ENCODE measurements at regions not wholly inside any gene's neighbourhood (a gene's known extent, or its start where the extent isn't known, plus 50 kb on each side); places are given as distances from the start of the nearest gene placed in this dataset.
A peak's percentile ranks its signal among the peaks of the same experiment; 100 is the strongest.

DNA sequence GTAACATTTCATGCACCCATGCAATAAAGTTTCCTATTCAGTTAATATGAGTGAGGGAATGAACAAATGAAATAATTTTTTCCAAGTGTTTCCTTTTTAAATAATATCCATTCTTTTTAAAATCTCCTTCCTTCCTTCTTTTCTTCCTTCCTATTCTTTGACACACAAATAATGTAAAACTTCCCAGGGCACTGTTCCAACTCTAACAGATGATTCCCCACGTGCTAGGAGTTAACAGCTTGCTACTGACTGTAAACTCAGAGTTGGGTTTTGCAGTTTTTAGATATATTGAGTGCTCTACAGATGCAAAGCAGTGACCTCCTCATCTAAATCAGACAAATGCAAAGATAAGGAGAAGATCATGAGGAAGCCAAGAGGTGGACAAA lies 54.0 kb upstream of the POU2F1 start:
- ATAC-seq, result peak; percentile 14
- peaks cover 17% of the 10 kb centered on the region for H3K4me1 ChIP-seq (ENCODE audit: low read depth)
- DNase-seq, result peak in 1 of 3 donors; percentile 83
- TF ChIP-seq, protein P1, sequence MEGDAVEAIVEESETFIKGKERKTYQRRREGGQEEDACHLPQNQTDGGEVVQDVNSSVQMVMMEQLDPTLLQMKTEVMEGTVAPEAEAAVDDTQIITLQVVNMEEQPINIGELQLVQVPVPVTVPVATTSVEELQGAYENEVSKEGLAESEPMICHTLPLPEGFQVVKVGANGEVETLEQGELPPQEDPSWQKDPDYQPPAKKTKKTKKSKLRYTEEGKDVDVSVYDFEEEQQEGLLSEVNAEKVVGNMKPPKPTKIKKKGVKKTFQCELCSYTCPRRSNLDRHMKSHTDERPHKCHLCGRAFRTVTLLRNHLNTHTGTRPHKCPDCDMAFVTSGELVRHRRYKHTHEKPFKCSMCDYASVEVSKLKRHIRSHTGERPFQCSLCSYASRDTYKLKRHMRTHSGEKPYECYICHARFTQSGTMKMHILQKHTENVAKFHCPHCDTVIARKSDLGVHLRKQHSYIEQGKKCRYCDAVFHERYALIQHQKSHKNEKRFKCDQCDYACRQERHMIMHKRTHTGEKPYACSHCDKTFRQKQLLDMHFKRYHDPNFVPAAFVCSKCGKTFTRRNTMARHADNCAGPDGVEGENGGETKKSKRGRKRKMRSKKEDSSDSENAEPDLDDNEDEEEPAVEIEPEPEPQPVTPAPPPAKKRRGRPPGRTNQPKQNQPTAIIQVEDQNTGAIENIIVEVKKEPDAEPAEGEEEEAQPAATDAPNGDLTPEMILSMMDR (IDR thresholded peaks at IDR 0.05), result no peak
- intact Hi-C loops (cut with DNase I, micrococcal nuclease), result no loop called here
- H3K36me3 ChIP-seq (ENCODE audit: low read depth), result no peaks in the 10 kb centered on the region
- no peaks in the 10 kb centered on the region for H3K9me3 ChIP-seq
- H3K4me3 ChIP-seq, result no peak overlapping the region

DNA sequence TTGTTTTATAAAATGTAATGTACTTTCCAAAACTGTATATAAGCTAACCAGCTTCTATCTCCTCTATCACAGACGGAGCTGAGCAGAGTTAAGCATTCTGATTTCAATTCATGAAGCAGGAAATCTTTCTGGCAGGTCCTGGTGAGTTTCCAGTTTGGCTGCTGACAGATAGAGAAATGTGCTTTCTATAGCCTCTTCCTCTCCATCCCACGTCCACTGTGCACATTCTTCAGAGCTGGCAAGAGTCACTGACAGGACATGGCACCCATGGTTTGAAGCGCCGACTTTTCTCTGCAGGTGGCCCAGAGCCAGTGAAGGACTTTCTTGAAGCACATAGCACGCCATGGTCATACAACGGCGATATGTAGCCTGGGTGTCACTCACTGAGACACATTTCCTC lies 52.3 kb upstream of the POU2F1 start:
- TF ChIP-seq, protein P1 (IDR thresholded peaks at IDR 0.05), result no peak
- intact Hi-C loops (cut with DNase I, micrococcal nuclease), result no loop called here
- Histone ChIP-seq H3K4me1 (ENCODE audit: low read depth) (peaks cover 11% of the 10 kb centered on the region), H3K4me3 (no peak overlapping the region), H3K9me3 (no peaks in the 10 kb centered on the region), H3K36me3 (ENCODE audit: low read depth) (no peaks in the 10 kb centered on the region)
- no peak for DNase-seq
- ATAC-seq, result no peak

DNA sequence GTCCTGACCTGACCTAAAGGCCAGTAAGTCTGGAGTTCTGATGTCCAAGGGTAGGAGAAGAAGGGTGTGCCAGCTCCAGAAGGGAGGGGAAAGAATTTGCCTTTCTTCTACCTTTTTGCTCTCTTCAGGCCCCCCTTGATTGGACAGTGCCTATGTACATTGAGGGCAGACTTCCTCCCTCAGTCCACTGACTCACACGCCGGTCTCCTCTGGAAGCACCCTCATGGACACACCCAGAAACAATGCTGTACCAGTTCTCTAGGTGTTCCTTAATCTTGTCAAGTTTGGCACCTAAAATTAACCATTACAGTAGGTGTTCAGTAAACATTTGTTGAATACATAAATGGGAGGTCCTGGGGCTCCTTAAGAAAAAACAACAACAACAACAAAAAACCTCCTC lies 51.0 kb upstream of the POU2F1 start:
- DNase-seq (no peak), ATAC-seq (peak; percentile 32)
- Histone ChIP-seq H3K9me3 (no peaks in the 10 kb centered on the region), H3K4me1 (ENCODE audit: low read depth) (peaks cover 11% of the 10 kb centered on the region), H3K4me3 (no peak overlapping the region), H3K36me3 (ENCODE audit: low read depth) (no peaks in the 10 kb centered on the region)
- intact Hi-C loops (cut with DNase I, micrococcal nuclease), result no loop called here
- TF ChIP-seq, protein P1 (IDR thresholded peaks at IDR 0.05), result no peak
